RWPE1 (cell line): ENCODE measurements at regions not wholly inside any gene's neighbourhood (a gene's known extent, or its start where the extent isn't known, plus 50 kb on each side); places are given as distances from the start of the nearest gene placed in this dataset.
A peak's percentile ranks its signal among the peaks of the same experiment; 100 is the strongest.

Source experiments
- CTCF ChIA-PET: fragments of 350-600 bp; sonication (Branson Sonifier 250); formaldehyde crosslinking; extraction: SDS; loops from one replicate; lab custom pipeline; 2021; lab: Yijun Ruan, JAX
- POLR2A ChIA-PET: fragments of 400-600 bp; formaldehyde crosslinking; extraction: SDS; loops from one replicate; lab custom pipeline; 2020; ENCODE audit warnings: antibody characterized with exemption; ENCODE audit not compliant: low non-redundant PET; lab: Yijun Ruan, JAX
- DNase-seq: peaks from one replicate; pipeline ENCODE4 v3.0.0; 2012; ENCODE audit warnings: low spot score
- H3K27ac ChIP-seq: fragments of 450-650 bp; 2 replicates; pipeline ENCODE4 v1.5.1; 2017
- CTCF ChIP-seq: fragments of 450-650 bp; conservative IDR thresholded peaks from 2 replicates; pipeline ENCODE4 v1.5.1; 2017; ENCODE audit warnings: low read depth, mild to moderate bottlenecking

- no peak for DNase-seq
- ChIA-PET CTCF (no interaction called here), POLR2A (no interaction called here)
- TF ChIP-seq CTCF, result no peak
- H3K27ac ChIP-seq, result no peak overlapping the region
These were observed 376.7 kb upstream of the ADGRL2 start for GRCh38 chr1:81424061-81424460.

GRCh38 chr1:81420760-81421159, 380.0 kb upstream of the ADGRL2 start:
- DNase-seq, result no peak
- ChIA-PET CTCF (interaction anchor here (0.6 kb wide), 1 partner anchor 749 kb away, joined by 3 read pairs; no protein-coding TSS in a partner anchor), POLR2A (no interaction called here)
- TF ChIP-seq CTCF, result no peak
- no peak overlapping the region for H3K27ac ChIP-seq

- TF ChIP-seq CTCF, result 0 out of 2 replicates have a peak, but pooled peaks have one; percentile 19
- H3K27ac ChIP-seq, result no peak overlapping the region
- DNase-seq, result peak; percentile 21
- CTCF ChIA-PET, result interaction anchor here (0.6 kb wide), 2 partner anchors 404 to 431 kb away, joined by 3 read pairs; no protein-coding TSS in a partner anchor
- POLR2A ChIA-PET, result no interaction called here
These were observed 386.2 kb upstream of the ADGRL2 start for GRCh38 chr1:81414488-81415015.

- ChIA-PET POLR2A (no interaction called here), CTCF (interaction anchor here (0.6 kb wide), 1 partner anchor 1196 kb away, joined by 4 read pairs; no protein-coding TSS in a partner anchor)
- DNase-seq, result no peak
- no peak for TF ChIP-seq CTCF
- H3K27ac ChIP-seq, result no peak overlapping the region
These were observed 387.8 kb upstream of the ADGRL2 start for GRCh38 chr1:81412954-81413353.

GRCh38 chr1:81410941-81411340, 389.8 kb upstream of the ADGRL2 start:
- ChIA-PET CTCF (no interaction called here), POLR2A (no interaction called here)
- TF ChIP-seq CTCF, result no peak
- no peak overlapping the region for H3K27ac ChIP-seq
- DNase-seq, result no peak

- ChIA-PET CTCF (no interaction called here), POLR2A (no interaction called here)
- no peak for TF ChIP-seq CTCF
- H3K27ac ChIP-seq, result no peak overlapping the region
- DNase-seq, result no peak
These were observed 390.4 kb upstream of the ADGRL2 start for GRCh38 chr1:81410351-81410750.
